Upper lobe of left lung (tissue), 6 donors: ENCODE measurements at regions not wholly inside any gene's neighbourhood (a gene's known extent, or its start where the extent isn't known, plus 50 kb on each side); places are given as distances from the start of the nearest gene placed in this dataset.

ENCODE experiments used
- ATAC-seq, 2 donors: fragments of 200-7000 bp; cut with Tn5 transposase; one replicate each; pipeline ENCODE4 v1.9.1; 2022; ENCODE audit warnings: mild to moderate bottlenecking in 2 of 2, moderate library complexity in 2 of 2; ENCODE audit not compliant: low FRiP score in 2 of 2
- DNase-seq, 2 donors: peaks; one replicate each; pipeline ENCODE4 v3.0.0-alpha.2; 2019 to 2020
- H3K27ac ChIP-seq, 4 donors: fragments of 200-600 bp; sonication (generic); one replicate each; pipeline ENCODE4 v1.5.1; 2016 to 2019
- H3K27me3 ChIP-seq, 4 donors: fragments of 200-600 bp; sonication (generic); one replicate each; pipeline ENCODE4 v1.5.1; 2017 to 2019
- H3K36me3 ChIP-seq, 4 donors: fragments of 200-600 bp; sonication (generic); one replicate each; pipeline ENCODE4 v1.5.1; 2016 to 2019
- H3K4me1 ChIP-seq, 4 donors: fragments of 200-600 bp; sonication (generic); one replicate each; pipeline ENCODE4 v1.5.1; 2018 to 2019
- H3K4me3 ChIP-seq, 4 donors: fragments of 200-600 bp; sonication (generic); one replicate each; pipeline ENCODE4 v1.5.1; 2017 to 2019; ENCODE audit warnings: mild to moderate bottlenecking in 2 of 4, moderate library complexity in 1 of 4
- H3K9me3 ChIP-seq, 4 donors: fragments of 200-600 bp; sonication (generic); one replicate each; pipeline ENCODE4 v1.5.1; 2018 to 2019
- EP300 ChIP-seq, 4 donors: sonication (generic); formaldehyde crosslinking; IDR thresholded peaks; one replicate each; pipeline ENCODE4 v1.5.1; 2017; ENCODE audit warnings: antibody characterized with exemption in 4 of 4, control low read depth in 2 of 4
- POLR2A ChIP-seq, 4 donors: fragments of 450-650 bp; IDR thresholded peaks; one replicate each; pipeline ENCODE4 v1.5.1; 2016 to 2017; ENCODE audit warnings: antibody characterized with exemption in 4 of 4, mild to moderate bottlenecking in 2 of 4
- POLR2AphosphoS5 ChIP-seq, 2 donors: sonication (generic); formaldehyde crosslinking; IDR thresholded peaks; one replicate each; pipeline ENCODE4 v1.5.1; 2017; ENCODE audit warnings: antibody characterized with exemption in 2 of 2
- WGBS, 2 donors: methylation state at CpG; one replicate each; pipeline ENCODE4 v1.1.5; 2017 to 2018; 5-methylcytosine and 5-hydroxymethylcytosine counted together
- TF ChIP-seq, protein P1 (sequence below), 6 experiments: fragments of 450-650 bp in 4 of 6; fragments of 200-600 bp in 2 of 6; sonication (generic) in 2 of 6; IDR thresholded peaks; one replicate each; pipeline ENCODE4 v1.5.1; 2016 to 2019; ENCODE audit warnings: antibody characterized with exemption in 6 of 6
- donor health status: DM: no; HTN: no; CAD: no; lungs with moderate emphysema.
- donor health status: DM: no; HTN: yes; CAD: no; lungs with severe emphysema.

- TF ChIP-seq EP300 (IDR thresholded peaks at IDR 0.05) (no peak), POLR2A (IDR thresholded peaks at IDR 0.05) (no peak), POLR2AphosphoS5 (IDR thresholded peaks at IDR 0.05) (no peak)
- TF ChIP-seq, protein P1, sequence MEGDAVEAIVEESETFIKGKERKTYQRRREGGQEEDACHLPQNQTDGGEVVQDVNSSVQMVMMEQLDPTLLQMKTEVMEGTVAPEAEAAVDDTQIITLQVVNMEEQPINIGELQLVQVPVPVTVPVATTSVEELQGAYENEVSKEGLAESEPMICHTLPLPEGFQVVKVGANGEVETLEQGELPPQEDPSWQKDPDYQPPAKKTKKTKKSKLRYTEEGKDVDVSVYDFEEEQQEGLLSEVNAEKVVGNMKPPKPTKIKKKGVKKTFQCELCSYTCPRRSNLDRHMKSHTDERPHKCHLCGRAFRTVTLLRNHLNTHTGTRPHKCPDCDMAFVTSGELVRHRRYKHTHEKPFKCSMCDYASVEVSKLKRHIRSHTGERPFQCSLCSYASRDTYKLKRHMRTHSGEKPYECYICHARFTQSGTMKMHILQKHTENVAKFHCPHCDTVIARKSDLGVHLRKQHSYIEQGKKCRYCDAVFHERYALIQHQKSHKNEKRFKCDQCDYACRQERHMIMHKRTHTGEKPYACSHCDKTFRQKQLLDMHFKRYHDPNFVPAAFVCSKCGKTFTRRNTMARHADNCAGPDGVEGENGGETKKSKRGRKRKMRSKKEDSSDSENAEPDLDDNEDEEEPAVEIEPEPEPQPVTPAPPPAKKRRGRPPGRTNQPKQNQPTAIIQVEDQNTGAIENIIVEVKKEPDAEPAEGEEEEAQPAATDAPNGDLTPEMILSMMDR (IDR thresholded peaks at IDR 0.05): no peak
- DNase-seq (no peak), ATAC-seq (no peak)
- no peaks in the 10 kb centered on the region for H3K9me3 ChIP-seq
- no peaks in the 10 kb centered on the region for H3K4me1 ChIP-seq
- H3K36me3 ChIP-seq: no peaks in the 10 kb centered on the region
- H3K4me3 ChIP-seq: no peak overlapping the region
- 54 to 61% methylated on average over 5 of the region's 5 CpGs for WGBS, 2 donors
- no peaks in the 10 kb centered on the region for H3K27me3 ChIP-seq
- no peak overlapping the region for H3K27ac ChIP-seq
Measured at GRCh38 chr2:212815453-212815852, 276.9 kb upstream of the ERBB4 start.

DNA sequence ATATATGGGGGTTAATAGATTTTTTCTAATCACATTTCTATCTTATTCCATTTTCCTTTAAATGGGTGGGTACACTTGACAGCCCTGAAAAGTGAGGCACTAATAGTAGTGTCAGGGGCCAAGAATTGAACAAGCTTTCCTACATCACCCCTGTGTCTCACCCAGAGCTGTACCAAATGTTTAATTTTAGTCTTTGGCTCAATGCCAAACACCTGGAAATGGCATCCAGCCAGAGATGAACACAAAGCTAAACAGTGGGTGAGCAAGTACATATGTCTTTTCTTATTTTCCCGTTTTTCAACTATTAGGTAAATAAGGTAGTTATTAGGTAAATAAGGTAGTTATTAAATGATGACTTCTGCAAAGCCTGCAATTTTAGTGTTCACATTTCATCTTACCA lies 276.3 kb upstream of the ERBB4 start:
- TF ChIP-seq, protein P1 (IDR thresholded peaks at IDR 0.05): no peak
- TF ChIP-seq EP300 (IDR thresholded peaks at IDR 0.05): no peak
- TF ChIP-seq POLR2AphosphoS5 (IDR thresholded peaks at IDR 0.05): no peak
- TF ChIP-seq POLR2A (IDR thresholded peaks at IDR 0.05): no peak
- 33 to 42% methylated on average over 1 of the region's 1 CpG for WGBS, 2 donors
- ATAC-seq (no peak), DNase-seq (no peak)
- Histone ChIP-seq H3K4me1 (no peaks in the 10 kb centered on the region), H3K27ac (no peak overlapping the region), H3K9me3 (no peaks in the 10 kb centered on the region), H3K36me3 (no peaks in the 10 kb centered on the region), H3K27me3 (no peaks in the 10 kb centered on the region), H3K4me3 (no peak overlapping the region)

DNA sequence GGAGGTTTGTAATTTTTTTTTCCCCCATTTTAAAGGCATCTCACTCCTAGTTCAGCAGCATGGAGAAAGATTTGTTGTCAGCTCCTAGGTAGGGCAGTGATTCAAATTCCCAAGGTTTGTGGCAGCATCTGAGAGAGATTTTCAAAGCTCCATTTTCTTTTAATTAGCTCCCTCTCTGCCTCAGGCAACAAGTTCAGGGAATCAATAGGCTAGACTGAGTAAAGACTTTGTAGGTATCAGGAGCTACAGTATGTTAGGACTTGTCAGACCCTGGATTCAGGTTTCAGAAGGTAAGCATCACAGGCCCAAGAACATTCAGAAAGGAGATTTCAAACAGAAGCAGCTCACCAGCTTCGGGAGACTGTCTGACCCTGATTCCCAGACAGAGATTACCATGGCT lies 273.3 kb upstream of the ERBB4 start:
- H3K9me3 ChIP-seq: no peaks in the 10 kb centered on the region
- no peak overlapping the region for H3K4me3 ChIP-seq
- no peak overlapping the region for H3K27ac ChIP-seq
- H3K27me3 ChIP-seq: no peaks in the 10 kb centered on the region
- WGBS, 2 donors: 43 to 50% methylated on average over 1 of the region's 1 CpG
- DNase-seq (no peak), ATAC-seq (no peak)
- no peaks in the 10 kb centered on the region for H3K36me3 ChIP-seq
- H3K4me1 ChIP-seq: no peaks in the 10 kb centered on the region
- TF ChIP-seq, protein P1 (IDR thresholded peaks at IDR 0.05): no peak
- TF ChIP-seq EP300 (IDR thresholded peaks at IDR 0.05): no peak
- no peak for TF ChIP-seq POLR2A (IDR thresholded peaks at IDR 0.05)
- TF ChIP-seq POLR2AphosphoS5 (IDR thresholded peaks at IDR 0.05): no peak

- no peak overlapping the region for H3K4me3 ChIP-seq
- H3K27ac ChIP-seq: no peak overlapping the region
- no peak for ATAC-seq
- no peaks in the 10 kb centered on the region for H3K27me3 ChIP-seq
- DNase-seq: no peak
- no peaks in the 10 kb centered on the region for H3K9me3 ChIP-seq
- TF ChIP-seq, protein P1 (IDR thresholded peaks at IDR 0.05): no peak
- TF ChIP-seq POLR2A (IDR thresholded peaks at IDR 0.05) (no peak), POLR2AphosphoS5 (IDR thresholded peaks at IDR 0.05) (no peak), EP300 (IDR thresholded peaks at IDR 0.05) (no peak)
- H3K4me1 ChIP-seq: no peaks in the 10 kb centered on the region
- no peaks in the 10 kb centered on the region for H3K36me3 ChIP-seq
- 46 to 56% methylated on average over 3 of the region's 3 CpGs for WGBS, 2 donors
Measured at GRCh38 chr2:212811036-212811805, 272.6 kb upstream of the ERBB4 start.
